Glomerular endothelial cell (primary cell): ENCODE measurements at regions not wholly inside any gene's neighbourhood (a gene's known extent, or its start where the extent isn't known, plus 50 kb on each side); places are given as distances from the start of the nearest gene placed in this dataset.

Experiments
- DNase-seq: peaks from one replicate; pipeline ENCODE4 v3.0.0-alpha.2; 2011; ENCODE audit warnings: low read depth, low spot score; ENCODE audit errors: extremely low read depth

- DNase-seq, result no peak
Measured at GRCh38 chr2:71785516-71785981, 332.2 kb downstream of the DYSF start.

GRCh38 chr2:71784734-71785511 is 331.6 kb downstream of the DYSF start:
- DNase-seq, result no peak

- DNase-seq, result no peak
Measured at GRCh38 chr2:71783815-71784214, 330.5 kb downstream of the DYSF start.

GRCh38 chr2:71783215-71783614 is 329.9 kb downstream of the DYSF start:
- no peak for DNase-seq

- no peak for DNase-seq
Measured at GRCh38 chr2:71782323-71782722, 329.0 kb downstream of the DYSF start.

GRCh38 chr2:71781695-71782228 is 328.4 kb downstream of the DYSF start:
- DNase-seq, result no peak

GRCh38 chr2:71780162-71780561 is 326.8 kb downstream of the DYSF start:
- no peak for DNase-seq

- no peak for DNase-seq
Measured at GRCh38 chr2:71779774-71780105, 326.4 kb downstream of the DYSF start.

- no peak for DNase-seq
Measured at GRCh38 chr2:71778936-71779773, 325.8 kb downstream of the DYSF start.

GRCh38 chr2:71778514-71778913 is 325.2 kb downstream of the DYSF start:
- no peak for DNase-seq

GRCh38 chr2:71777946-71778345 is 324.6 kb downstream of the DYSF start:
- DNase-seq, result no peak

- DNase-seq, result no peak
Measured at GRCh38 chr2:71776227-71776626, 322.9 kb downstream of the DYSF start.

- DNase-seq, result no peak
Measured at GRCh38 chr2:71773218-71773617, 319.9 kb downstream of the DYSF start.

GRCh38 chr2:71772510-71773172 is 319.3 kb downstream of the DYSF start:
- no peak for DNase-seq

GRCh38 chr2:71767663-71768062 is 314.3 kb downstream of the DYSF start:
- DNase-seq, result no peak

GRCh38 chr2:71759060-71759459 is 305.7 kb downstream of the DYSF start:
- no peak for DNase-seq

- no peak for DNase-seq
Measured at GRCh38 chr2:71757351-71757750, 304.0 kb downstream of the DYSF start.

GRCh38 chr2:71756280-71756906 is 303.0 kb downstream of the DYSF start:
- no peak for DNase-seq

GRCh38 chr2:71751590-71751989 is 298.2 kb downstream of the DYSF start:
- no peak for DNase-seq

- no peak for DNase-seq
Measured at GRCh38 chr2:71749671-71750101, 296.3 kb downstream of the DYSF start.

- no peak for DNase-seq
Measured at GRCh38 chr2:71748227-71748626, 294.9 kb downstream of the DYSF start.
